ENCODE measurements at regions not wholly inside any gene's neighbourhood (a gene's known extent, or its start where the extent isn't known, plus 50 kb on each side); places are given as distances from the start of the nearest gene placed in this dataset.

GRCh38 chr10:36181426-36182178, 539.5 kb upstream of the FZD8 start:
- DNase-seq (ENCODE audit: low read depth) = no peak
- TF ChIP-seq CTCF (IDR thresholded peaks at IDR 0.05; ENCODE audit: insufficient read depth, low read depth, low read length, missing control alignments) = no peak
- H3K4me3 ChIP-seq (ENCODE audit: low read depth, low read length) = no peak overlapping the region

DNA sequence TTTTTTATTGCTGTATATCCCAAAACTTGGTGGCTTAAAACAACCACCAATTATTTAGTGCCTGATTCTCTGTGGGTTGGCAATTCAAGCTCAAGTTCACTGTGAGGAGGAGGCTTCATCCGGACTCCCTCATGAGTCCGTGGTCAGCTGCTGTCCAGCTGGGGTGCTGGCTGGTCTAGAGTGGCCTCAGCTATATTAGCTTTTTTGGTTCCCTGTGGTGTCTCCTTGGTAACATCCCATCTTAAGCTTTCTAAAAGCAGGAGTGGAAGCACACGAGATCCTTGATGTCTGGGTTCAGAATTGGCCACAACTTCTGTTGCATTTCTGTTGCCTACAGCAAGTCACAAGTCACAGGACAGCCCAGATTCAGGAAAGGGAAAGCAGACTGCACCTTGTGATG, 536.5 kb upstream of the FZD8 start:
- no peak overlapping the region for H3K4me3 ChIP-seq (ENCODE audit: low read depth, low read length)
- no peak for DNase-seq (ENCODE audit: low read depth)
- TF ChIP-seq CTCF (IDR thresholded peaks at IDR 0.05; ENCODE audit: insufficient read depth, low read depth, low read length, missing control alignments) = no peak

GRCh38 chr10:36177071-36177470, 535.0 kb upstream of the FZD8 start:
- no peak overlapping the region for H3K4me3 ChIP-seq (ENCODE audit: low read depth, low read length)
- TF ChIP-seq CTCF (IDR thresholded peaks at IDR 0.05; ENCODE audit: insufficient read depth, low read depth, low read length, missing control alignments) = no peak
- no peak for DNase-seq (ENCODE audit: low read depth)

DNA sequence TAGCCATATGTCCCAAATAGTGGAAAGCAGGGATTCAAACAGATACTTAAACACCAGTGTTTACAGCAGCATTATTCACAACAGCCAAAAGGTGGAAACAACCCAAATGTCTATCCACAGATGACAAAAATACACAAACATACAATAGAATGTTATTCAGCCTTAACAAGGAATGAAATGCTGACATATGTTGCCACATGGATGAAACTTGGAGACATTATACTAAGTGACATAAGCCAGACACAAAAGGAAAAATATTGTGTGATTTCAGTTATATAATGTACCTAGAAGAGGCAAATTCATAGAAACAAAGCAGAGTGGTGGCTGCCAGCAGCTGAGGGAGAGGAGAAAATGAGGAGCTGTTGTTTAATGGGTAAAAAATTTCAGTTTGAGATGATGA, 533.9 kb upstream of the FZD8 start:
- H3K4me3 ChIP-seq (ENCODE audit: low read depth, low read length) = no peak overlapping the region
- no peak for DNase-seq (ENCODE audit: low read depth)
- TF ChIP-seq CTCF (IDR thresholded peaks at IDR 0.05; ENCODE audit: insufficient read depth, low read depth, low read length, missing control alignments) = no peak

DNA sequence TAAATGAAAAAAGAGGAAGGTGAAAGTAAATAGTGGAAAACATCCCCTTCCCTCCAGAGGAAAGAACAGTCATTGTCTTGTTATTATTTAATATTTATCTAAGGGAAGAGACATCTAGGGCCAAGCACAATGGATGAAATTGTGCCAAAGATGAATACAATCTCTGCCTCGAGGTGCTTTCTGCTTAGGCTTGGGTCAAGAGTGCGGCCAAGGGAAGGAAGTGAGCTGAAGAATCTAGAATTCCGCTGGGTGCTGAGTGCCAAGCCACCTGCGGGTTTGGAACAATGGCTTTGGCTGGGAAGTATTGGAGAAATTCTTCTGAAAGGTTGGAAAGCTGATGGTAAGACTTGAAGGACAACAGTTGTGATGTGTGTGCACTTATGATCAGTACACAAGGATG, 531.3 kb upstream of the FZD8 start:
- H3K4me3 ChIP-seq (ENCODE audit: low read depth, low read length) = no peak overlapping the region
- DNase-seq (ENCODE audit: low read depth) = no peak
- no peak for TF ChIP-seq CTCF (IDR thresholded peaks at IDR 0.05; ENCODE audit: insufficient read depth, low read depth, low read length, missing control alignments)

- DNase-seq (ENCODE audit: low read depth) = no peak
- TF ChIP-seq CTCF (IDR thresholded peaks at IDR 0.05; ENCODE audit: insufficient read depth, low read depth, low read length, missing control alignments) = no peak
- no peak overlapping the region for H3K4me3 ChIP-seq (ENCODE audit: low read depth, low read length)
These were observed 530.2 kb upstream of the FZD8 start for GRCh38 chr10:36171953-36172940.
